ENCODE measurements at regions not wholly inside any gene's neighbourhood (a gene's known extent, or its start where the extent isn't known, plus 50 kb on each side); places are given as distances from the start of the nearest gene placed in this dataset.

- DNase-seq (ENCODE audit: low read depth), result peak; percentile 38
- TF ChIP-seq, protein P1, sequence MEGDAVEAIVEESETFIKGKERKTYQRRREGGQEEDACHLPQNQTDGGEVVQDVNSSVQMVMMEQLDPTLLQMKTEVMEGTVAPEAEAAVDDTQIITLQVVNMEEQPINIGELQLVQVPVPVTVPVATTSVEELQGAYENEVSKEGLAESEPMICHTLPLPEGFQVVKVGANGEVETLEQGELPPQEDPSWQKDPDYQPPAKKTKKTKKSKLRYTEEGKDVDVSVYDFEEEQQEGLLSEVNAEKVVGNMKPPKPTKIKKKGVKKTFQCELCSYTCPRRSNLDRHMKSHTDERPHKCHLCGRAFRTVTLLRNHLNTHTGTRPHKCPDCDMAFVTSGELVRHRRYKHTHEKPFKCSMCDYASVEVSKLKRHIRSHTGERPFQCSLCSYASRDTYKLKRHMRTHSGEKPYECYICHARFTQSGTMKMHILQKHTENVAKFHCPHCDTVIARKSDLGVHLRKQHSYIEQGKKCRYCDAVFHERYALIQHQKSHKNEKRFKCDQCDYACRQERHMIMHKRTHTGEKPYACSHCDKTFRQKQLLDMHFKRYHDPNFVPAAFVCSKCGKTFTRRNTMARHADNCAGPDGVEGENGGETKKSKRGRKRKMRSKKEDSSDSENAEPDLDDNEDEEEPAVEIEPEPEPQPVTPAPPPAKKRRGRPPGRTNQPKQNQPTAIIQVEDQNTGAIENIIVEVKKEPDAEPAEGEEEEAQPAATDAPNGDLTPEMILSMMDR (conservative IDR thresholded peaks at IDR 0.05; ENCODE audit: control insufficient read depth, insufficient read depth, low read depth, low read length), result no peak
- H3K4me3 ChIP-seq (ENCODE audit: control insufficient read depth, low read depth, low read length), result no peak overlapping the region
These were observed 379.6 kb downstream of the FLRT2 start for GRCh38 chr14:85909581-85909980.

DNA sequence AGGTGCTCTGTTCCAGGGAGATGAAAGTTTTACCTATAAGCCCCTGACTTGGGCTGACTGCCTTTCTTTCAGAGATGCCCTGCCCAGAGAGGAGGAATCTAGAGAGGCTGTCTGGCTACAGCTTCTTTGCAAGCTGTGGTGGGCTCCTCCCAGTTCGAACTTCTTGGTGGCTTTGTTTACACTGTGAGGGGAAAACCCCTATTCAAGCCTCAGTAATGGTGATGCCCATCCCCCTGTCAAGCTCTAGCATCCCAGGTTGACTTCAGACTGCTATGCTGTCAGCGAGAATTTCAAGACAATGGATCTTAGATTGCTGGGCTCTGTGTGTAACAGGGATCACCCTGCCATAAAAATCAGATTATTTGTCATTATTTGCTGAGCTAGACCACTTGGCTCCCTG is 377.6 kb downstream of the FLRT2 start:
- H3K4me3 ChIP-seq (ENCODE audit: control insufficient read depth, low read depth, low read length), result no peak overlapping the region
- no peak for DNase-seq (ENCODE audit: low read depth)
- TF ChIP-seq, protein P1 (conservative IDR thresholded peaks at IDR 0.05; ENCODE audit: control insufficient read depth, insufficient read depth, low read depth, low read length), result no peak

GRCh38 chr14:85897808-85898207 is 367.9 kb downstream of the FLRT2 start:
- no peak overlapping the region for H3K4me3 ChIP-seq (ENCODE audit: control insufficient read depth, low read depth, low read length)
- TF ChIP-seq, protein P1 (conservative IDR thresholded peaks at IDR 0.05; ENCODE audit: control insufficient read depth, insufficient read depth, low read depth, low read length), result no peak
- no peak for DNase-seq (ENCODE audit: low read depth)

GRCh38 chr14:85895603-85896002 is 365.7 kb downstream of the FLRT2 start:
- no peak overlapping the region for H3K4me3 ChIP-seq (ENCODE audit: control insufficient read depth, low read depth, low read length)
- no peak for DNase-seq (ENCODE audit: low read depth)
- TF ChIP-seq, protein P1 (conservative IDR thresholded peaks at IDR 0.05; ENCODE audit: control insufficient read depth, insufficient read depth, low read depth, low read length), result no peak

GRCh38 chr14:85892251-85892650 is 362.3 kb downstream of the FLRT2 start:
- H3K4me3 ChIP-seq (ENCODE audit: control insufficient read depth, low read depth, low read length), result no peak overlapping the region
- TF ChIP-seq, protein P1 (conservative IDR thresholded peaks at IDR 0.05; ENCODE audit: control insufficient read depth, insufficient read depth, low read depth, low read length), result no peak
- no peak for DNase-seq (ENCODE audit: low read depth)

GRCh38 chr14:85883966-85884365 is 354.0 kb downstream of the FLRT2 start:
- no peak overlapping the region for H3K4me3 ChIP-seq (ENCODE audit: control insufficient read depth, low read depth, low read length)
- TF ChIP-seq, protein P1 (conservative IDR thresholded peaks at IDR 0.05; ENCODE audit: control insufficient read depth, insufficient read depth, low read depth, low read length), result no peak
- peak; percentile 2 for DNase-seq (ENCODE audit: low read depth)

DNA sequence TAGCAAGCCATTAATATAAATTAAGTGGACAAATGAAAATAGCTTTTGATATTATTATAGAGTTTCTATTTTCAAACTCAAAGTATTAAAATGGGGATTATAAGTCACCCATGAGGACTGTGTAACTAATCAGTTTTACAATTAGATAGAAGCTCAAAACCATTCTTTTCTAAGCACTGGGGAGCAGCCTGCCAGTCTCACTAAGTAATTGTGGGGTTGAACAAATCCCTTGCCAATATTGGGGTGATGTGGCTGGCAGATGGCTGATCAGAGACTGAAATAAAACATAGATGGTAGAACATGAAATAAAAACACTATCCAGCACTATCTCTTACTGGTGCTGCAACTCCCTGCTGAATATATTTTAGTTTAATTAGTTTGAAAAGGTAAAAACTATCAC is 353.2 kb downstream of the FLRT2 start:
- H3K4me3 ChIP-seq (ENCODE audit: control insufficient read depth, low read depth, low read length), result no peak overlapping the region
- TF ChIP-seq, protein P1 (conservative IDR thresholded peaks at IDR 0.05; ENCODE audit: control insufficient read depth, insufficient read depth, low read depth, low read length), result no peak
- DNase-seq (ENCODE audit: low read depth), result no peak
